Kidney (tissue), 13 donors: ENCODE measurements at regions not wholly inside any gene's neighbourhood (a gene's known extent, or its start where the extent isn't known, plus 50 kb on each side); places are given as distances from the start of the nearest gene placed in this dataset.

Experiments
- DNase-seq, 5 donors: peaks; one replicate each; pipeline ENCODE4 v3.0.0-alpha.2; 2013 to 2020
- FAIRE-seq: peaks from 2 replicates; lab custom pipeline; 2012; peaks lifted over from hg19 to GRCh38; lab: Jason Lieb, UNC
- H3K27ac ChIP-seq, 2 donors: one replicate each; pipeline ENCODE4 v1.7.0; 2013; ENCODE audit warnings: low read depth in 2 of 2, low read length in 2 of 2, inconsistent platforms in 1 of 2
- H3K27me3 ChIP-seq: one replicate; pipeline ENCODE4 v1.7.1; 2013; ENCODE audit warnings: low read length, inconsistent platforms; ENCODE audit not compliant: control insufficient read depth, insufficient read depth
- H3K36me3 ChIP-seq, 3 donors: one replicate each; pipeline versions ENCODE4 v1.7.0 to v1.7.1; 2013; ENCODE audit warnings: low read length in 3 of 3, control low read depth in 1 of 3, inconsistent platforms in 1 of 3; ENCODE audit not compliant: insufficient read depth in 3 of 3, control insufficient read depth in 2 of 3
- H3K4me1 ChIP-seq, 3 donors: one replicate each; pipeline versions ENCODE4 v1.7.0 to v1.7.1; 2013; ENCODE audit warnings: low read length in 3 of 3, inconsistent platforms in 1 of 3, low read depth in 1 of 3; ENCODE audit not compliant: control insufficient read depth in 2 of 3, insufficient read depth in 2 of 3
- H3K4me3 ChIP-seq, 3 donors: one replicate each; pipeline versions ENCODE4 v1.7.0 to v1.8.1; 2013; ENCODE audit warnings: low read length in 3 of 3, control low read depth in 1 of 3, inconsistent platforms in 1 of 3
- H3K9ac ChIP-seq, 3 donors: one replicate each; pipeline versions ENCODE4 v1.7.0 to v1.7.1; 2013; ENCODE audit warnings: low read length in 3 of 3, control low read depth in 1 of 3, inconsistent platforms in 1 of 3
- H3K9me3 ChIP-seq, 3 donors: one replicate each; pipeline versions ENCODE4 v1.7.0 to v1.7.1; 2013; ENCODE audit warnings: low read length in 3 of 3, control low read depth in 1 of 3, inconsistent platforms in 1 of 3; ENCODE audit not compliant: control insufficient read depth in 2 of 3, insufficient read depth in 1 of 3
- CTCF ChIP-seq: IDR thresholded peaks from 3 replicates; pipeline ENCODE4 v1.5.1; 2012; ENCODE audit warnings: mild to moderate bottlenecking, moderate library complexity, borderline replicate concordance; ENCODE audit not compliant: insufficient read depth; ENCODE audit errors: extremely low read depth
- intact Hi-C: fragments of 100-400 bp; cut with DNase I; formaldehyde crosslinking; loops from one replicate; pipeline ENCODE4 v1.11.1; 2022
- donor health status: control.
- donor health status: control.
- donor health status: control.
- donor health status: control.
- donor health status: control.
- donor health status: DM: yes; HTN: yes; CAD: no.
- donor health status: Normal renal cell carcinoma (clear cell type).

- no peak for TF ChIP-seq CTCF
- FAIRE-seq: no peak
- no peak overlapping the region for H3K27ac ChIP-seq
Measured at GRCh38 chr1:59219916-59220315, 77.0 kb upstream of the FGGY start.

GRCh38 chr1:59220356-59220755 lies 76.5 kb upstream of the FGGY start:
- Histone ChIP-seq H3K9me3 (no peaks in the 10 kb centered on the region), H3K4me1 (no peaks in the 10 kb centered on the region), H3K4me3 (no peak overlapping the region), H3K27me3 (no peaks in the 10 kb centered on the region), H3K9ac (no peak overlapping the region), H3K27ac (no peak overlapping the region), H3K36me3 (no peaks in the 10 kb centered on the region)
- no peak for FAIRE-seq
- no peak for DNase-seq
- intact Hi-C loops: no loop called here
- no peak for TF ChIP-seq CTCF

More at GRCh38 chr1:59219916-59220315, 77.0 kb upstream of the FGGY start:
- H3K9ac ChIP-seq: no peak overlapping the region
- no peak overlapping the region for H3K4me3 ChIP-seq
- no peaks in the 10 kb centered on the region for H3K36me3 ChIP-seq
- DNase-seq: no peak
- no peaks in the 10 kb centered on the region for H3K27me3 ChIP-seq
- H3K4me1 ChIP-seq: no peaks in the 10 kb centered on the region
- H3K9me3 ChIP-seq: no peaks in the 10 kb centered on the region
- intact Hi-C loops: no loop called here

- H3K27me3 ChIP-seq: no peaks in the 10 kb centered on the region
- no peaks in the 10 kb centered on the region for H3K9me3 ChIP-seq
- H3K4me1 ChIP-seq: no peaks in the 10 kb centered on the region
- FAIRE-seq (no peak), DNase-seq (no peak)
- no peaks in the 10 kb centered on the region for H3K36me3 ChIP-seq
- no peak overlapping the region for H3K4me3 ChIP-seq
- H3K9ac ChIP-seq: no peak overlapping the region
- no peak for TF ChIP-seq CTCF
- H3K27ac ChIP-seq: no peak overlapping the region
- intact Hi-C loops: no loop called here
Measured at GRCh38 chr1:59223198-59223597, 73.7 kb upstream of the FGGY start.

- no peak for FAIRE-seq
- H3K4me3 ChIP-seq: no peak overlapping the region
- H3K4me1 ChIP-seq: peaks cover 0 to 5% (median 0%) of the 10 kb centered on the region in 3 donors
- H3K27me3 ChIP-seq: no peaks in the 10 kb centered on the region
- TF ChIP-seq CTCF: no peak
- H3K36me3 ChIP-seq: no peaks in the 10 kb centered on the region
- H3K9me3 ChIP-seq: no peaks in the 10 kb centered on the region
- intact Hi-C loops: no loop called here
- H3K27ac ChIP-seq: no peak overlapping the region
- no peak overlapping the region for H3K9ac ChIP-seq
- no peak for DNase-seq
Measured at GRCh38 chr1:59223989-59224634, 72.8 kb upstream of the FGGY start.
